DMS53 treated with DMSO at 0.1 percent for 48 hours (cell line): ENCODE measurements at regions not wholly inside any gene's neighbourhood (a gene's known extent, or its start where the extent isn't known, plus 50 kb on each side); places are given as distances from the start of the nearest gene placed in this dataset.
A peak's percentile ranks its signal among the peaks of the same experiment; 100 is the strongest.
"Not testable (repeated sequence)": the region's sequence is repeated elsewhere in the genome, so short reads cannot be mapped to it uniquely, and the experiment has no call there.

ENCODE experiments used
- DNase-seq: peaks from one replicate; lab custom pipeline; 2025; ENCODE audit not compliant: unreplicated experiment; lab: John Stamatoyannopoulos, UW

DNA sequence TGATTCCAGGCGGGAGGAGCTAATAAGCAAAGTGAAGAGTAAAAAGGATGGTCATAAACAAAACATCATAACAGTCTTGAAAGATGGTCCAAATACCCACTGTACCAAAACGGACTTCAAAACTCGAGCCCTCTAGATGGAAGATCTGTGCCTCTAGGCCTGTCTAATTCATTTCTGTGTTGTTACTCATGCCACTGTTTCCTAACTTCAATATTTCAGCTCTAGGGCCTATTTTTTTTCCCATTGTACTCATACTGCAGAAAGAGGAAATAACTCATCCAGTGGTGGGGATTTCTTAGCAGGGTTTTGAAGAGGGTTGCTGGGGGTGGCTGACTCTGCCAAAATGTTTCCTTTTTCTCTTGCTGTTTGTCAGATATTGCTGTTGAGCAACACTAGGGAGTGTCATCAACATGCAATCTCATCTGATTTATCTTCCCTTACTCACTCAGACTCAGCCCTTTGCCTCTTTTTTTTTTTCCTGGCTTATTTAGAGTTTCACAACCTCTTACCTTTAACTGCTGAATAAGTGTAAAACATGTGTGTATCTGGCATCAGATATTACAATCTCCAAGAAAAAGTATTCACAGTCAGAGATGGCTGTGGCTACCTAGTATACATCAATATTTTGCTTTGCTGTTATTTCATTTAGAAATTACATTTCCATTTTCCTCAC is 189.6 kb downstream of the DUSP6 start:
- DNase-seq = no peak

DNA sequence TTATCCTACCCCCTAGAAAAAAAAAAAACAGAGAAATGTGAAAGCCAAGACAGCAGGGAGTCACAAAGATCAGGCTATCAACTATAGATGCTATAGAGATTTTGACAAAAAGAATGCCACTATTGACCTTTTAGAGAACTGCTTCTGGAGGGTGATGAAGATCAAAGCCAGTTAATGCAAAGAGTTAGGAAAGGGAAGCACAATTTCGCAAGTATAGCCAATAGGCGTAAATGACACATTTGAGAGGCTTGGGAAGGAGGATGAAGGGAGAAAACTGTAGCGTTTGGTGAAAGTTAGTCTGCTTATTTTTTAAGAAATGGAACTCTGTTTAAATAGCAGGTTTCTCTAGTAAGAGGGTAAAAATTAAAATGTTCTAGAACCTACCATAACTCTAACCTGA is 190.7 kb downstream of the DUSP6 start:
- no peak for DNase-seq

DNA sequence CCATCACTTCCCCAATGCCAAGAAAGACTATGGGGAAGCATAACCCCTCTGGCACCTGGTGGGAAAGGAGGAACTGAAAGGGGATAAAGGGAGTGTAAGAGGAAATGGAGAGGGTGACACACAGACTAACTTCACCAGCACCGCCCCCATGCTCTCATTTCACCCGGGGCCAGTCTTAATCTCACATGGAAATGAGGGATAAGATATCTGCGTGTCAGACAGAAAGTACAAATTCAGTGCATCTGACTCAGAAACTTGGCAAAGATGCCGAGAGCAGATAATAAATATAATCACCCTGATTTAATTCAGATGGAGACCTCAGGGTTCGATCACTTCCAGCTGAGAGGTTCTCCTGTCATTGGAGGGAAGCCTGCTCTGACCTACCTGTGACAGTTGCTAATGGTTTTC is 191.6 kb downstream of the DUSP6 start:
- DNase-seq = no peak

DNA sequence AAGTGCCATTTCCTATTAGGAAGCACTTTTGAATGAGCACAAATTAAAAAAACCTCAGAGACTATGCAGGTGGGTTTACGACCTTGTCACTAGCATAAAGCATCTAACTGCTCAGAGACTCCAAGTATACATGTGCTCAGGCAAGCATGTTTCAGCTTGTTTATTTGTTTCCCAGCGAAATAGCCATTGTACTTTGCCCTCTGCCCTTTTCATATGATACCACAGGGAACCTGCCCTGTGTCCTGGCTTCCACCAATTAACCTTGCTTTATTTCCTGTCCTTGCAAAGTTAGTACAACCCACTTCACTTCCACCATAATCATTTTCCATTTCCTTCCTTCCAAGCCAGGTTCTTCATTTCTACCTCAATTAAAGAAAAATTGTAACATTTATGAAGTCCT is 194.9 kb downstream of the DUSP6 start:
- peak; percentile 24 for DNase-seq

DNA sequence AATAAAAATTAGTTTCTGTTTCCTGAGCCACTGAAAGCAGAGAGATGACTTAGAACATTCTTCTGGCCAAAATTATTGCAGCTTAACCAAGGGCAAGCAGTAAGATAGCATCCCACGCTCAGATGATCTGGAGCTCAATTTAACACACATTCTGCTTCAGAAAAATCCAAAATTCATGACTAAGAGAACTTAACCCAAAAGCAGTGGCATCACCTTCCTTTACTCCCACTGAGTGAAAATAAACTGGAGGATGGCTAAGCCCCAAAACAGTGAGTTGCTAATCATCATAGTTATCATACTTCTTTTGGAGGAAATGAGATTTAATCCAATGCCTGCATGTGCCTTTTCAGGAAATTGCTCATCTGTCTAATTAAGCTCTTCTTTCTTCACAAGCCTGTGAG is 195.4 kb downstream of the DUSP6 start:
- DNase-seq = no peak

DNA sequence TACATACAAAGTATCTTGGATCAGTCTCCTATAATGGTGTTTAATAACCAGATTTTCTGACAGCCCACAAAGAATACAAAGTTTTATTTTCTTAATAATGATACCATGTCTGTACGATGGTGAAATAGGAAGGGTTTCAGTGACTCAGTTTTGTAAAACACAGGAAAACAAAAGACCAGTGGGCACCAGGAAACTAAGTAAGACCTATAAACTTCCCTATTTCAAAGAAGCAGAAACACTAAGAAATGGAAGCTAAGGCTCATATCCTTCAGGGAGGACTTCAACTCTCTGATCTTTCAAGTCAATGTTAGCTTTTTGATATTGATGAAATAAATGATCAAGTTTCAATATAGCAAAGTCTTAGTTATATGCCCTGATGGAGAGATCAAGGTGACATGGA is 196.0 kb downstream of the DUSP6 start:
- no peak for DNase-seq

DNA sequence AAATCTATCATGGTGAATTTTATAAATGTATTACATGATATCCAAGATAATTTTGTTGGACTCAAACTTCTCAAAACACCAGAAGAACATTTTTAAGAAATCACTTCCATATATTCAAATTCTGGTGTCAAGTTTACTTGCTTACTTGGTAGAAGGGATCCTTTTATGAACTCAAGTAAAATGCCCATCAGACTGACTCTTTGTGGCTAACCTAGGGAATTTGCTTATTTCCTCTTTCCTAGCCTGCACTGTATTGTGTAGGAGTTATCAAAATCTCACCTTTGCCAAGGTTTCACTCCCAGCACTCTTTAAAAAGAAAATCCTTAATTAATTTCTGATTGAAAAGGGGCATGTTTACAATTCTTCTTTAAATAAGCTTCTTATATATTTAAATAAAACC is 196.5 kb downstream of the DUSP6 start:
- DNase-seq = no peak

DNA sequence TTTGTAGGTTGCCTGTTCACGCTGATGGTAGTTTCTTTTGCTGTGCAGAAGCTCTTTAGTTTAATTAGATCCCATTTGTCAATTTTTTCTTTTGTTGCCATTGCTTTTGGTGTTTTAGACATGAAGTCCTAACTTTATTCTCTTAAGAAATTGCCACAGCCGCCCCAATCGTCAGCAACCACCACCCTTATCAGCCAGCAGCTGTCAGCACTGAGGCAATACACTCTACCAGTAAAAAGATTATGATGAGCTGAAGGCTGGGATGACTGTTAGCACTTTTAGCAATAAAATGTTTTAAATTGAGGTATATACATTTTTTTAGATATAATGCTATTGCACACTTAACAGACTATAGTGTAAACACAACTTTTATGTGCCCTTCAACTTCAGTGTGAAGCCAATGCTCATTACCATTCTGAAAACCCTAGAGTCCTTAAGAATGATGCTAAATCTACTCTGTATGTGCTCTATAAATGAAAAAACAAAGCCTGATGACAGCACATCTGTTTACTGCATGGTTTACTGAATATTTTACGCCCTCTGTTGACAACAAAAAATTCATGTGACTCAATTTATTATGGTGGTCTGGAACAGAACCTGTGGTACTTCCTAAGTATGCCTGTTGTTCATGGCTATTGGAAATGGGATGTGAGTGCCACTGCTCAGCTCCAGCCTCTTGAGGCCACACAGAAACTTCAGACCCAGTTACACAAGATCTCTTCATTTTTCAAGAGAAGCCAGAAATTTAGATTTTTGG is 197.4 kb downstream of the DUSP6 start:
- no peak for DNase-seq

DNA sequence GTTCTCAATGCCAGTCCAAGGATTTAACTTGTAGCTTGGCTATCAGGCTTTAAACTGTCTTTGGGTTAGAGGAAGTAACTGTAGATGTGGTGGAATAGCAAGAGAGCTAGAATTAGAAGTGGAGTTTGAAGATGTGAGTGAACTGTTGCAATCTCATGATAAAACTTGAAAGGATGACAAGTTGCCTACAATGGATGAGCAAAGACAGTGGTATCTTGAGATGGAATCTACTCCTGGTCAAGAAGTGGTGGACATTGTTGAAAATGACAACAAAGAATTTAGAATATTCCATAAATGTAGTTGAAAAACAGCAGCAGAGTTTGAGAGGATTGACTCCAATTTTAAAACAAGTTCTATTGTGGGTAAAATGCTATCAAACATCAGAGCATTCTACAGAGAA is 199.0 kb downstream of the DUSP6 start:
- no peak for DNase-seq

DNA sequence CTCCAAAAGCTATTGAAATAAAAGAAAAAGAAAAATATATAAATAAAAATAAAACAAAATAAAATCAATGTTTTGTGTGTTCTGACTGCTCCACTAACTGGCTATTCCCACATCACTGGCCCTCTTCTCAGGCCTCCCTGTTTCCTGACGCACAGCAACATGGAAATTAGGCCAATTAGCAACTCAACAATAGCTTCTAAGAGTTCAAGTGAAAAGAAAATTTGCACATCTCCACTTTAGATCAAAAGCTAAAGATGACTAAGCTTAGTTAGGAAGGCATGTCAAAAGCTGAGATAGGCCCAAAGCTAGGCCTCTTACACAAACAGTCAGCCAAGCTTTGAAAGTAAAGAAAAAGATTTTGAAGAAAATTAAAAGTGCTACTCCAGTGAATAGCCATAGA is 200.8 kb downstream of the DUSP6 start:
- DNase-seq = no peak

DNA sequence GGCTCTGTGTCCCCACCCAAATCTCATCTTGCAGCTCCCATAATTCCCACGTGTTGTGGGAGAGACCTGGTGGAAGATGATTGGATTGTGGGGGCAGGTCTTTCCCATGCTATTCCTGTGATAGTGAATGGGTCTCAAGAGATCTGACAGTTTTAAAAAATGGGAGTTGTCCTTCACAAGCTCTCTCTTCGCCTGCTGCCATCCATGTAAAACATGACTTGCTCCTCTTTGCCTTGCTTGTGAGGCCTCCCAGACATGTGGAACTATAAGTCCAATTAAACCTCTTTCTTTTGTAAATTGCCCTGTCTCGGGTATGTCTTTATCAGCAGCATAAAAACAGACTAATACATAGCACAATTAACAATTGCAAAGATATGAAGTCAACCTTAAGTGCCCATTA is 201.5 kb downstream of the DUSP6 start:
- not testable (repeated sequence) for DNase-seq

DNA sequence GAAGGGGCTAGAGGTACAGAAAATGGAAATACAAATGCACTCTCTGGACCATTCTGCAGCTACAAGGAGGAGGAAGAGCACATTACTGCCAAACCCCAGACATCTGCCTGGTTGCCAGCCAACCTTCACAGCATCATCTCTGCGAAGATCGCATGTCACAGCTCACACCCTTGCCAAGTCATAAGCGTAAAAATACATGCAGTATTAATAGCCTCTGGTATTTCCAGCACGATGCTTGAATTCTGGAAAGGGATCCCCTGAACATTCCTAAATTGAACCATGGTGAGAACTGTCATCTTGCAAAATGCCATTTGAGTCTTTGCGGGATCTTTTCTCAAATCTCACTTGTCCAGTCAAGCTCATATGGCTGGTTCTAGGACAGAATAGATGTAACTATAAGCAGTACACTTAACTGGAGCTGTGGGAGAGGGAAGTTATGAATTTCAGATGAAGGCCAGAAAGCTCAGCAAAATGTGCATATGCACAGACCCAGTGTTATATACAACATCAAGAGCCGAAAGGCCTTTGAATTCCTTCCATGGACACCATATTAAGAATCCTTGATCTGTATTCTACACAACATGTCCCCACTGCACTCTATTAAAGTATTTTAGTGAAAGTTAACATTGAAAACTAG is 211.6 kb downstream of the DUSP6 start:
- DNase-seq = no peak

DNA sequence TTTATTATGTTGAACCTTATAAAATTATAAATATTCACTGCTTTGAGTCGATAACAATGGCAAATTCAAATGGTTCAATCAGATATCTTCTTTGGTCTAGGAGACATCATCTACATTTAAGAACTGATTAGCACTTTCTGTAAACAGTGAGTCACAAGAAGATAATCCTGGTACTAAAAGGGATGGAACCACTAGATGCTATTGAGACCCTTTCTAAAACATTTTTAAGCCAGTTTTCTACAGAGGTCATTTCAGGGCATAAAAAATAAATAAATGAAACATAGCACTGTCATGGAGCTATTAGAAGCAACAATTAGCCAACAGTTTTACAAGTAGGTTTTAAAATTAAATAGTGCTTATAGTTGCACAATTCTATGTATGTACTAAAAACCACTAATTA is 212.2 kb downstream of the DUSP6 start:
- DNase-seq = no peak

DNA sequence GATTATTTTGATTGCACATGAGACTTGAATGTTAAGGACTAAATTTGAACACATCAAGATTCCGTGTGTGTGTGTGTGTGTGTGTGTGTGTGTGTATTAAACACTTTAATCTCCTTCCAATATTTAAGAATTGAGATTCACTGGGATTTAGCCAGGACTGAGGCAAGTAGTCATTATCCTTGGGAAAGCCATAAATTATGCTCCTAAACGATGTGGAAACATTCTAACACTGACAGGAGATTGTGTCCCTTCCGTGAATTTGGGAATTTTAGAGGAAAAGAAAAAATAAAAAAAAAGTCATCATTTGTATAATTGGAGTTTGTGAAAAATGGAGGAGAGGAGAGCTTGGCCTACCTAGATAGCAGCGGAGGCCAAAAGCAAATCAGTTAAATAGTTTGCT is 212.9 kb downstream of the DUSP6 start:
- no peak for DNase-seq

DNA sequence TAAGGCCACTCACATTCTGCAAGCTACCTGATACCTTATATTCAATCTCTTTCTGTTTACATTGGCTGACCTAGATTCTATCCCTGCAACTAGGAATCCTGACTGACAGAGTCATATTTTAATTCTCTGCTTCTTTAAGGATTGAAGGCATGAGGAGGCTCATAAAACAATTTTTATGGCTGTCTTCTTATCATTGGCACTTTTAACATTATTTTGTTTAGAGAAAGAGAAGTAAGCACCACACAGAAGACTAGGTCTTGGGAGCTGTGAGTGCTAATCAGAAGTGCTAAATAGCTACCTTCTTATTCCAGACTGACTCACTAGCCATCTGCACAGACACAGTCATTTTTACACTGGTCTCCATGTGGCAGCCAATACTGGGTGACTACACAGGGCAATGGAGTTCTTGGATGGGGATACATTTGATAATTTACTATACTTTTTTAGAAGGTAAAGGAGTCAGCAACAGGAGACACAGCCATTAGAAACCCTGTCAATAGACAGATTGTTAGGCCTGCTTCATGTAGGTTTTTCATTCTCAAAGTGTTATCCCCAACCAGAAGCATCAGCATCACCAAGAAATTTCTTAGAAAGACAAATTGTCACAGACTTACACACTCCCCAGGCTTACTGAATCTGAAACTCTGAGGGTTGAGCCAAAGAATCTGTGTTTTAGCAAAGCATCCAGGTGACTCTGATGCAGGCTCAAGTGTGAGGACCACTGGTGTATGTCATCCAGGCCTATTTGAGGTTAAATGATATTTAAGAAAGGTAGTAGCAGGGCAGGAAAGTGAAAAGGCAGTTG is 214.1 kb downstream of the DUSP6 start:
- DNase-seq = peak; percentile 60

DNA sequence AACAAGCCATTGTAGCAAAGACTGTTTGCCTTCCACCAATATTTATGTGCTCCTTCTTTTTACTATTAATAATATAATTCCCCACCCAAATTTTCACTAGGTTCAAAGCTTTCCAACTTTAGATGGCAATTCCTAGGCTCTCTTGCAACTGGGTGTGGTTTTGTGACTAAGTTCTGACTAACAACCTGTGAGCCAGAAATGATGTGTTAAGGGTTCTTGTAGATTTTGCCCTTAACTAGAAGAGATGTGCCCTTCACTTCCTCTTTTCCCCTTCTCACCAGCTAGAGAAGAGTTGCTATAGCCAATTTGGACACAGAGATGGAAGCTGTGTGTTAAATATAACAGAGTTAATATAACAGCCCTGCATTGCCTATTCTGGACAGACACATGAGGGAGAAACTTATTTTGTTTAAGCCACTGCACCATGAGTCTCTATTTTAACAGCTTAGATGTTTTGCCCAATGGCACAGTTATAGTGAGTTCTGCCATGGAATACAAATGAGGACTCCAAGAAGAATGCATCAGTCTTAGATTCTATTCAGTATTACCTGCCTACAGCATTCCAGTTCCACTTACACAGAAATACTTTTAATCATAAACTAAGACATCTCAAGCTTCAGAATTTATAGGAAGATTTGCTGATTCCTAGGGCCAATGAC is 216.2 kb downstream of the DUSP6 start:
- DNase-seq = no peak

DNA sequence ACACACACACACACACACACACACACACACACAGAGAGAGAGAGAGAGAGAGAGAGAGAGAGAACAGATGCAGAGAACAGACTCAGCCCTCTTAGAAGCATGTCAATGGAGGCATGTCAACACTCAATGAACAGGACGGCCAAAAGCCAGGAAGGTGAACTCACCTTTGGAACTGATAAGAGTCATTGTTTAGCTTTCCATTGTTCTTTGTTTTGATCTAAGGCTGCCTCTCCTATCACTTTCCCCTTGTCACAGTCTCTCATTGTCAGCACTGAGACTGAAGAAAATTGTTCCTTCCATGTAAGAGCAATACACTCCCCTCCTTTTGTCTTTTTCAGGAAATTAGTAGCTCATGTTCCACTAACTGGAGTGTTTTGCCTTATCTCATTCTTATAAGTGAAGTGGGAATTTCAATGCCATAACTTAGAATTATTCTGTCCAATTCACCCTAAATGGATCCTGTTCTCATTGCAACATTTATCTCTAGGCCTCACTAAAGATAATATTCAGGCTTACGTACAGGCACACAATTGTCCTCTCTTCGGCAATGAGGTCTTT is 218.0 kb downstream of the DUSP6 start:
- peak; percentile 53 for DNase-seq

DNA sequence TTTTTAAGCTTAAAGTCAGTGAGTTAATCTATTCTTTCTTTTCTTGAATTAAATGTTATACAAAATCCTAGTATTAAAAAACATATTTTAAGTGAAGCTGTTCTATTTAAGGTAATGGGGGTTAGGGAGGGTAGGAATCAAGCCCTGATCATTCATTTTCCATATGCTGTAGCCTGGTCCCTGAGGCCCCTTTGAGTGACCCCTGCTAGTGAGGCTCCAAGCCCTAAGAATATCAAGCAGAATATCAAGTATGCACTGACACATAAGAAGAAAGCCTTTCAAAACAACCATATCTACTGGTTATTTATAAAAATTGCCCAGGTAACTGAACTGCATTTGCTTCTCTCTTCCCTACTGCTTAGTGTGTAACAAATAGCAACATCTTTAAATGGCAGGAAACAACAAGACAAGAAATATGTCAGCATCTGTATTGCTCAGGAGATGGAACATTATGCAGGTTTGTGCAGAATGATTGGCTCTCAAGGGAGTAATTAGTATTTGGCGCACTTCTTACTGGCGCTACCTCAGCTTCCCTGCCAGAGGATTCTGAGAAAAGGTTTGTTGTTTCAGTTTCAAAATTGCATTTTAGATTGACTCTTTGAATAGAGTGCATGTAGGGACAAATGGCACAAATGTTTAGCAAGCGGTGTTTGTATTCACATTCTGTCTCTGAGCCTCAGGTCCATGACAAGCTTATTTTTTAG is 223.0 kb downstream of the DUSP6 start:
- no peak for DNase-seq

DNA sequence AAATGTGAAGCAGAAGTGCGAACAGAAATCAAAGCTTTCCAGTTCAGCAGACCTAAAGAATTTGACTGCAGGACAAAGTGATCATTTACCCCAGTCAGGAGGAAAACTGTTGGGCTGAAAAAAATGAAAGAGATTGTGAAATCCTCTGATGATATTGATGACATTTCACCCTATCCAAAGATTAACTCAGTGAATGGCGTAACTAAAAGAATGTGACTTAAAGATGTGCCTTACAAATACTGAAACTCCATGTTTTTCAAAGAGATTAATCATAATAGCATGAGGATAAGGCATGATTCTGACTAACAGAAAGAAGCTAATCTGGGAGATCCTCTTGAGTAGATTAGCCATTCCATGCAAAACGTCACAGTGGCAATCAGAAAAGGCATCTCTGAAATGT is 225.6 kb downstream of the DUSP6 start:
- DNase-seq = no peak

DNA sequence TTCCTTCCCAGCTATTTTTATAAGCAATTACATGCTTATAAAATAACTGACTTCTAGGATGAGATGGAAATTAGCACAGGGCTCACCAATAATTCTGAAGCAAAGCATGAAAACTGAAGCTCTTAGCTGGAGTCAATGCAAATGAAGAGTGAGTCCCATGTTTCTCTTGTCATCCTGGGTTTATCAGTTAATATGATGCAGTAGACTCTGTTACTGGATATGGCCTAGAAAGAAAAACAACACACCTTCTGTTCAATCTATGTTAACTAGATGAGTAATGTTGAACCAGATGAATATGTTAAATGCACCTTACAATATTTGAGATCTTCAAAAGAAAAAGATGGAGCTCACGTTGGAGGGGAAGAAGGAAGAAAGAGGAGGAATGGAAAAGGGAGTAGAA is 229.4 kb downstream of the DUSP6 start:
- no peak for DNase-seq
